ENCODE measurements at regions not wholly inside any gene's neighbourhood (a gene's known extent, or its start where the extent isn't known, plus 50 kb on each side); places are given as distances from the start of the nearest gene placed in this dataset.

DNA sequence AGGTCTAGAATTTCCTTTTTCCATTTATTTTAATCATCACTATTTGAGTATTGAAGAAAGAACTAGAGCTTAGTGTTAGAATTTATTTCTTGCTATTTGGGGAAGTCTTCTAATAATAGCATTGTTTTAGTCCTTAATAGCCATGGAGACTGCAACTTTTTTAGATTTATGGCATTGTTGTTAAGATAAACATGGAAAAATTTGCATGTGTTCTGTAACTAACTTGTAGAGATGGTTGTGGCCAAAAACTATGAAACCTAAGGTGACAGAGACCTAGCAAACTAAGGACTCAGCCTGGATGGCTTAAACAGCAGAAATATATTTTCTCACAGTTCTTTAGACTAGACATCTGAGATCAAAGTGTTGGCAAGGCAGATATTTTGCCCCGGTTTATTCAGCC lies 246.4 kb downstream of the SPRY2 start:
- DNase-seq (ENCODE audit: low read depth): no peak
- no peak overlapping the region for H3K4me3 ChIP-seq (ENCODE audit: low read depth, low read length)
- TF ChIP-seq, protein P1, sequence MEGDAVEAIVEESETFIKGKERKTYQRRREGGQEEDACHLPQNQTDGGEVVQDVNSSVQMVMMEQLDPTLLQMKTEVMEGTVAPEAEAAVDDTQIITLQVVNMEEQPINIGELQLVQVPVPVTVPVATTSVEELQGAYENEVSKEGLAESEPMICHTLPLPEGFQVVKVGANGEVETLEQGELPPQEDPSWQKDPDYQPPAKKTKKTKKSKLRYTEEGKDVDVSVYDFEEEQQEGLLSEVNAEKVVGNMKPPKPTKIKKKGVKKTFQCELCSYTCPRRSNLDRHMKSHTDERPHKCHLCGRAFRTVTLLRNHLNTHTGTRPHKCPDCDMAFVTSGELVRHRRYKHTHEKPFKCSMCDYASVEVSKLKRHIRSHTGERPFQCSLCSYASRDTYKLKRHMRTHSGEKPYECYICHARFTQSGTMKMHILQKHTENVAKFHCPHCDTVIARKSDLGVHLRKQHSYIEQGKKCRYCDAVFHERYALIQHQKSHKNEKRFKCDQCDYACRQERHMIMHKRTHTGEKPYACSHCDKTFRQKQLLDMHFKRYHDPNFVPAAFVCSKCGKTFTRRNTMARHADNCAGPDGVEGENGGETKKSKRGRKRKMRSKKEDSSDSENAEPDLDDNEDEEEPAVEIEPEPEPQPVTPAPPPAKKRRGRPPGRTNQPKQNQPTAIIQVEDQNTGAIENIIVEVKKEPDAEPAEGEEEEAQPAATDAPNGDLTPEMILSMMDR (conservative IDR thresholded peaks at IDR 0.05; ENCODE audit: low read depth, low read length): no peak

- TF ChIP-seq, protein P1 (conservative IDR thresholded peaks at IDR 0.05; ENCODE audit: low read depth, low read length): no peak
- no peak for DNase-seq (ENCODE audit: low read depth)
- no peak overlapping the region for H3K4me3 ChIP-seq (ENCODE audit: low read depth, low read length)
Observed at GRCh38 chr13:80093888-80094287, 247.0 kb downstream of the SPRY2 start.

- no peak overlapping the region for H3K4me3 ChIP-seq (ENCODE audit: low read depth, low read length)
- TF ChIP-seq, protein P1 (conservative IDR thresholded peaks at IDR 0.05; ENCODE audit: low read depth, low read length): no peak
- DNase-seq (ENCODE audit: low read depth): no peak
Observed at GRCh38 chr13:80086304-80086721, 254.6 kb downstream of the SPRY2 start.

DNA sequence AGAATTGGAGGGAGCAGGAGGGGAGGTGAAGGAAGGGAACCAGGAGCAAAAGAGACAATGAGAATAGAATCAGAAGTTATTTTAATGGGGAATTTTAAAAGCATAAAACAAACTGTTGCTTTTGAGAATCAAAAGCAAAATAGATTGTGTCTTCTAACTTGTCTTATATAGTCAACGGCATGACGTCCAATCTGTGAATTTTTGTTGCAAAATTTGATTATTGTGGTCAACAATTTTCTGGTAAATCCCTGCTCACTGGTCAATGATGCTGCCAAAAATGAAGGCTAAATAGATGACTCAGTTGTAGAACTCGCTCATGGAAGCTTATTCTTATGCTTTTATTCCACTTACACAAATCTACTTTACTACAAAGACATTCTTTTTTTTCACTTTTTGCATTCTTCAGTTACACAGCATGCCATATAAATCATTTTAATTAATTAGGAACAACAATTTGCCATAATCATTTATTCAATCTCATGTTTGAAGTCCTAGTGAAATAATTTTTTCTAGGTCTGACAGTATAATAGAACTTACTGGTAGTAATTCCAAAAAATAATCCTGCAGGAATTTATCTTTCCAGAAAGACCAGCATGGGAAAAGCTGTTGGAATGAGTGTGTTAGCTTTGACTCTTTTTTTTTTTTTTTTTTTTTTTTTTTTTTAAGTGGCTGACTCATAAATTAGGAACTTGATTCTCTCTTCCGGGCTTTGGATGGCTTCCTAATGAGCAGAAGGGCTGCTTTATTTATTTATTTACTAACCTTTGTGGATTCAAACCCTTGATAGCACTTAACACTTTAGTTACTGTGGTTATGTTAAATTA lies 256.9 kb downstream of the SPRY2 start:
- TF ChIP-seq, protein P1 (conservative IDR thresholded peaks at IDR 0.05; ENCODE audit: low read depth, low read length): no peak
- H3K4me3 ChIP-seq (ENCODE audit: low read depth, low read length): no peak overlapping the region
- peak; percentile 52 for DNase-seq (ENCODE audit: low read depth)

- H3K4me3 ChIP-seq (ENCODE audit: low read depth, low read length): no peak overlapping the region
- TF ChIP-seq, protein P1 (conservative IDR thresholded peaks at IDR 0.05; ENCODE audit: low read depth, low read length): no peak
- no peak for DNase-seq (ENCODE audit: low read depth)
Observed at GRCh38 chr13:80083081-80083852, 257.7 kb downstream of the SPRY2 start.

- H3K4me3 ChIP-seq (ENCODE audit: low read depth, low read length): no peak overlapping the region
- TF ChIP-seq, protein P1 (conservative IDR thresholded peaks at IDR 0.05; ENCODE audit: low read depth, low read length): no peak
- peak; percentile 43 for DNase-seq (ENCODE audit: low read depth)
Observed at GRCh38 chr13:80082396-80083080, 258.4 kb downstream of the SPRY2 start.

All from epithelial cell of proximal tubule (primary cell).